A549 (cell line): ENCODE measurements at regions not wholly inside any gene's neighbourhood (a gene's known extent, or its start where the extent isn't known, plus 50 kb on each side); places are given as distances from the start of the nearest gene placed in this dataset.

ENCODE experiments used
- ATAC-seq, 2 experiments: fragments of 200-7000 bp in 1 of 2; fragments of >200 bp in 1 of 2; cut with Nextera tagmentation in 1 of 2; cut with Tn5 transposase in 1 of 2; 3 replicates each; pipeline versions ENCODE4 v1.8.0 to v1.9.1; 2018 to 2020; ENCODE audit warnings: mild to moderate bottlenecking in 1 of 2, moderate library complexity in 1 of 2
- CTCF ChIA-PET: fragments of 300-600 bp; sonication (Branson Sonifier 250); formaldehyde crosslinking; extraction: SDS; loops from one replicate; lab custom pipeline; 2021; ENCODE audit warnings: antibody characterized with exemption, inconsistent platforms; lab: Yijun Ruan, JAX
- POLR2A ChIA-PET: fragments of 350-600 bp; formaldehyde crosslinking; extraction: SDS; loops from one replicate; lab custom pipeline; 2021; ENCODE audit warnings: antibody characterized with exemption, inconsistent platforms; lab: Yijun Ruan, JAX
- DNase-seq, 2 experiments: peaks; one replicate each; pipeline versions ENCODE4 v3.0.0 to v3.0.0-alpha.2; 2011 to 2016; ENCODE audit warnings: low read depth in 1 of 2, low spot score in 1 of 2
- FAIRE-seq: peaks from 2 replicates; lab custom pipeline; 2011; peaks lifted over from hg19 to GRCh38; lab: Jason Lieb, UNC
- H3K27ac ChIP-seq, 2 experiments: fragments of >200 bp; sonication (Bioruptor Twin); formaldehyde crosslinking; 3 replicates each; pipeline ENCODE4 v1.5.1; 2016 to 2017
- H3K4me1 ChIP-seq: fragments of >200 bp; sonication (Bioruptor Twin); formaldehyde crosslinking; 3 replicates; pipeline ENCODE4 v1.6.1; 2016
- H3K4me2 ChIP-seq: fragments of >200 bp; sonication (Bioruptor Twin); formaldehyde crosslinking; 3 replicates; pipeline ENCODE4 v1.6.1; 2016
- H3K4me3 ChIP-seq: fragments of >200 bp; sonication (Bioruptor Twin); formaldehyde crosslinking; 3 replicates; pipeline ENCODE4 v1.5.1; 2016
- H3K9me3 ChIP-seq: fragments of >200 bp; sonication (Bioruptor Twin); formaldehyde crosslinking; 3 replicates; pipeline ENCODE4 v1.6.1; 2016
- CEBPB ChIP-seq, 2 experiments: fragments of >200 bp in 1 of 2; sonication (Bioruptor Twin) in 1 of 2; formaldehyde crosslinking in 1 of 2; IDR thresholded peaks; 2 replicates each; pipeline ENCODE4 v1.6.1; 2012 to 2016
- ELK1 ChIP-seq: fragments of 150-350 bp; IDR thresholded peaks from 2 replicates; pipeline ENCODE4 v1.6.1; 2014; ENCODE audit warnings: low read depth, mild to moderate bottlenecking, low read length
- ESRRA ChIP-seq: fragments of 150-350 bp; IDR thresholded peaks from 2 replicates; pipeline ENCODE4 v1.6.1; 2014; ENCODE audit warnings: mild to moderate bottlenecking, low read length, borderline replicate concordance
- FOSL2 ChIP-seq, 2 experiments: fragments of 450-650 bp in 1 of 2; fragments of >200 bp in 1 of 2; sonication (Bioruptor Twin) in 1 of 2; formaldehyde crosslinking; IDR thresholded peaks; 2 replicates each; pipeline versions ENCODE4 v1.5.0 to v1.6.1; 2016 to 2020; ENCODE audit warnings: mild to moderate bottlenecking in 1 of 2, moderate library complexity in 1 of 2
- FOXS1 ChIP-seq: fragments of 250-450 bp; sonication (Bioruptor Pico); IDR thresholded peaks from 2 replicates; pipeline ENCODE4 v1.5.0; 2020; ENCODE audit warnings: mild to moderate bottlenecking, moderate library complexity
- GATA3 ChIP-seq: IDR thresholded peaks from 2 replicates; pipeline ENCODE4 v1.6.1; 2012; ENCODE audit warnings: borderline replicate concordance
- HOXB13 ChIP-seq: fragments of 250-450 bp; sonication (Bioruptor Pico); IDR thresholded peaks from 2 replicates; pipeline ENCODE4 v1.5.0; 2020; ENCODE audit warnings: low read depth, mild to moderate bottlenecking, moderate library complexity
- JUN ChIP-seq, 2 experiments: fragments of >200 bp; sonication (Bioruptor Twin); formaldehyde crosslinking; IDR thresholded peaks; 2 replicates in 1 of 2; 3 replicates in 1 of 2; pipeline ENCODE4 v1.6.1; 2016 to 2017
- JUNB ChIP-seq: fragments of >200 bp; sonication (Bioruptor Twin); formaldehyde crosslinking; IDR thresholded peaks from 2 replicates; pipeline ENCODE4 v1.6.1; 2016
- KDM5A ChIP-seq: fragments of 200-600 bp; sonication (generic); IDR thresholded peaks from 2 replicates; pipeline ENCODE4 v1.6.1; 2016; ENCODE audit warnings: antibody characterized with exemption, mild to moderate bottlenecking
- MAFK ChIP-seq: fragments of 450-650 bp; IDR thresholded peaks from 2 replicates; pipeline ENCODE4 v1.6.1; 2014; ENCODE audit not compliant: partially characterized antibody
- MYC ChIP-seq: IDR thresholded peaks from 2 replicates; pipeline ENCODE4 v1.6.1; 2012; ENCODE audit warnings: mild to moderate bottlenecking, inconsistent platforms, low read length, improper control_type of control experiment, borderline replicate concordance
- REST ChIP-seq: fragments of 200-600 bp; sonication (generic); IDR thresholded peaks from 2 replicates; pipeline ENCODE4 v1.6.1; 2016; ENCODE audit warnings: antibody characterized with exemption, mild to moderate bottlenecking, moderate library complexity
- RNF2 ChIP-seq: fragments of 200-600 bp; sonication (generic); IDR thresholded peaks from 2 replicates; pipeline ENCODE4 v1.6.1; 2016; ENCODE audit warnings: low read depth, mild to moderate bottlenecking, antibody characterized with exemption, moderate library complexity, borderline replicate concordance
- SMC3 ChIP-seq: fragments of >200 bp; sonication (Bioruptor Twin); formaldehyde crosslinking; IDR thresholded peaks from 3 replicates; pipeline ENCODE4 v1.6.1; 2018; ENCODE audit warnings: inconsistent platforms
- TFCP2L1 ChIP-seq: fragments of 250-450 bp; sonication (Bioruptor Pico); IDR thresholded peaks from 2 replicates; pipeline ENCODE4 v1.5.0; 2021; ENCODE audit warnings: mild to moderate bottlenecking
- USF2 ChIP-seq: fragments of 450-650 bp; IDR thresholded peaks from 2 replicates; pipeline ENCODE4 v1.6.1; 2014; ENCODE audit warnings: antibody characterized with exemption
- ZC3H11A ChIP-seq: fragments of 450-650 bp; IDR thresholded peaks from 2 replicates; pipeline ENCODE4 v1.6.1; 2014; ENCODE audit warnings: antibody characterized with exemption, mild to moderate bottlenecking
- WGBS: methylation state at CpG from one replicate; pipeline ENCODE4 v1.1.6; 2017; ENCODE audit errors: missing lambda C conversion rate; 5-methylcytosine and 5-hydroxymethylcytosine counted together
- TF ChIP-seq, protein P1 (sequence below): fragments of >200 bp; sonication (Bioruptor Twin); formaldehyde crosslinking; IDR thresholded peaks from 3 replicates; pipeline ENCODE4 v1.5.1; 2016
- TF ChIP-seq, protein P2 (sequence below): IDR thresholded peaks from 2 replicates; pipeline ENCODE4 v1.6.1; 2012; ENCODE audit warnings: low read depth, borderline replicate concordance

DNA sequence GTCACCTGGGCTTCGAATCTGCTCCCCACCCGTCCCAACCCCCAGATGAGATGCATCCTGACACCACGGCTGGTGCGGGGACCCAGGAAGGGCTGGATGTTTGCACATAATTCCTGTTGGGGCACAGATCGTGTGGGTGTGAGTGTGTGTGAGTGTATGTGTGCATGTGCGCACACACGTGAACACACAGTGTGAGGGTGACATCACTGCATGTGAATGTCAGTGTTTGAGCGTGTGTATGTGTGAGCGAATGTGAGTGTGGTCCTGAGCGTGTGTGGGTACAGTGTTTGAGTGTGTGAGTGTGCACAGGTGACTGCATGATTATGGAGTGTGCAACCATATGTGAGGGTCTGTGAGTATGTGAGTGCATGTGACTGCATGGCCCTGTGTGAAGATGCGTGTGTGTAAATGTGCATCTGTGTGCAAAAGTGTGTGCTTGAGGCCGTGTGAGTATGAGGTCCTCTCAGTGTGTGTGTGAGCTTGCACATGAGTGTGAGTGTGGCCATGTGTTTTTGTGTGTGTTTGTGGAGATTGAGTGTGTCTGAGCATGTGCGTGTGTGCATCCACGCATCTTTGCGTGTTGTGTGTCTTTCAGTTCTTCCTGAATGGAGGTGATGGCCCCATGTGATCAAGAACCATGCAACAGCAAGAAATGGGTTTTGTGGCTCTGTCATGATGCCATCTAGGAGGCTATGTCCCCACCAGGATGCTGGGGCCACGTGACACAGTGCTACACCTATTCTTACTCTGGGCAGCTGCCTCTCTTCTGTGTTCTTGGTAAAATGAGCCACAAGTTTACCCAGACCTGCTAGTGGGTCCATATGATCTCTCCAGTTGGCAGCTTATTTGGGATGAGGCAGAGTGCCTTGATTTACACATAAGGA, 70.5 kb upstream of the GCSH start:
- FAIRE-seq, result no peak
- ChIA-PET CTCF (no interaction called here), POLR2A (no interaction called here)
- ATAC-seq, result no peak
- 85% methylated on average over 14 of the region's 16 CpGs for WGBS
- H3K4me3 ChIP-seq, result no peak overlapping the region
- H3K4me1 ChIP-seq, result no peaks in the 10 kb centered on the region
- H3K4me2 ChIP-seq, result no peak overlapping the region
- TF ChIP-seq JUNB (no peak), HOXB13 (CRISPR knock-in tag) (no peak), GATA3 (no peak), CEBPB (IDR thresholded peaks at IDR 0.05) (no peak), MAFK (no peak), ESRRA (no peak), ELK1 (no peak), FOSL2 (IDR thresholded peaks at IDR 0.05) (no peak), FOSL2 (CRISPR knock-in tag; IDR thresholded peaks at IDR 0.05) (no peak)
- TF ChIP-seq, protein P1, sequence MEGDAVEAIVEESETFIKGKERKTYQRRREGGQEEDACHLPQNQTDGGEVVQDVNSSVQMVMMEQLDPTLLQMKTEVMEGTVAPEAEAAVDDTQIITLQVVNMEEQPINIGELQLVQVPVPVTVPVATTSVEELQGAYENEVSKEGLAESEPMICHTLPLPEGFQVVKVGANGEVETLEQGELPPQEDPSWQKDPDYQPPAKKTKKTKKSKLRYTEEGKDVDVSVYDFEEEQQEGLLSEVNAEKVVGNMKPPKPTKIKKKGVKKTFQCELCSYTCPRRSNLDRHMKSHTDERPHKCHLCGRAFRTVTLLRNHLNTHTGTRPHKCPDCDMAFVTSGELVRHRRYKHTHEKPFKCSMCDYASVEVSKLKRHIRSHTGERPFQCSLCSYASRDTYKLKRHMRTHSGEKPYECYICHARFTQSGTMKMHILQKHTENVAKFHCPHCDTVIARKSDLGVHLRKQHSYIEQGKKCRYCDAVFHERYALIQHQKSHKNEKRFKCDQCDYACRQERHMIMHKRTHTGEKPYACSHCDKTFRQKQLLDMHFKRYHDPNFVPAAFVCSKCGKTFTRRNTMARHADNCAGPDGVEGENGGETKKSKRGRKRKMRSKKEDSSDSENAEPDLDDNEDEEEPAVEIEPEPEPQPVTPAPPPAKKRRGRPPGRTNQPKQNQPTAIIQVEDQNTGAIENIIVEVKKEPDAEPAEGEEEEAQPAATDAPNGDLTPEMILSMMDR, result no peak
- no peak overlapping the region for H3K27ac ChIP-seq
- H3K9me3 ChIP-seq, result no peaks in the 10 kb centered on the region
- DNase-seq, result no peak

GRCh38 chr16:81165411-81166097, 69.4 kb upstream of the GCSH start:
- Histone ChIP-seq H3K4me3 (no peak overlapping the region), H3K27ac (no peak overlapping the region), H3K4me2 (no peak overlapping the region), H3K4me1 (no peaks in the 10 kb centered on the region), H3K9me3 (no peaks in the 10 kb centered on the region)
- ChIA-PET POLR2A (no interaction called here), CTCF (no interaction called here)
- peak; percentile 31 to 42; a peak in 1 of 6 replicates for ATAC-seq
- 83% methylated on average over 12 of the region's 12 CpGs for WGBS
- TF ChIP-seq SMC3 (no peak), ZC3H11A (no peak), MYC (no peak), KDM5A (no peak), FOXS1 (no peak), TFCP2L1 (CRISPR knock-in tag) (no peak), USF2 (no peak)
- TF ChIP-seq, protein P2, sequence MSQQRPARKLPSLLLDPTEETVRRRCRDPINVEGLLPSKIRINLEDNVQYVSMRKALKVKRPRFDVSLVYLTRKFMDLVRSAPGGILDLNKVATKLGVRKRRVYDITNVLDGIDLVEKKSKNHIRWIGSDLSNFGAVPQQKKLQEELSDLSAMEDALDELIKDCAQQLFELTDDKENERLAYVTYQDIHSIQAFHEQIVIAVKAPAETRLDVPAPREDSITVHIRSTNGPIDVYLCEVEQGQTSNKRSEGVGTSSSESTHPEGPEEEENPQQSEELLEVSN, result no peak
- no peak for DNase-seq
- no peak for FAIRE-seq

DNA sequence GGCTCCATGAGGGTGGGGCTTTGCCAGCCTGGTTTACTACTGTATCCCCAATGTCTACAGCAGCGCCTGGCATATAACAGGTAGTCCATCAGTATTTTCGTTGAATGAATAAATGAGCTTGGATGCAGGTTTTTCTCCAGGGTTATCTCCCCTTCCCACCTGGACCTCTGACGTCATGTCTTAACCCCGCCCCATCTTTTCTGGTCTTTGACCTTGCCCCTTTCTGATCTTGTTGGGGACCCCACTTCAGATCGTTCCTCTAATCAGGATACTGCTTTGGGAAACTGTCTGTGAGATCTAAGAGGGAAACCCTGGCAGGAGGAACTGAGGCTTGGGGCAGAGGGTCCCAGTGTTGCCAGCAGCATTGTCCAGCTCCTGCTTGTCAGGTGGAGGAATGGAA, 68.8 kb upstream of the GCSH start:
- Histone ChIP-seq H3K9me3 (no peaks in the 10 kb centered on the region), H3K4me3 (no peak overlapping the region), H3K27ac (no peak overlapping the region), H3K4me2 (no peak overlapping the region), H3K4me1 (no peaks in the 10 kb centered on the region)
- POLR2A ChIA-PET, result no interaction called here
- CTCF ChIA-PET, result interaction anchor here (1.1 kb wide), 2 partner anchors 34 to 85 kb away, joined by 3 to 4 read pairs; no protein-coding TSS in a partner anchor
- FAIRE-seq (no peak), ATAC-seq (no peak), DNase-seq (no peak)
- WGBS, result 79% methylated on average over 5 of the region's 5 CpGs
- TF ChIP-seq FOSL2 (IDR thresholded peaks at IDR 0.05) (no peak), FOSL2 (CRISPR knock-in tag; IDR thresholded peaks at IDR 0.05) (no peak), JUN (IDR thresholded peaks at IDR 0.05) (no peak), TFCP2L1 (CRISPR knock-in tag) (no peak), RNF2 (no peak), REST (no peak), KDM5A (no peak)
- TF ChIP-seq, protein P1, result no peak
